HG03066 (cell line): ENCODE measurements at regions not wholly inside any gene's neighbourhood (a gene's known extent, or its start where the extent isn't known, plus 50 kb on each side); places are given as distances from the start of the nearest gene placed in this dataset.

ENCODE experiments used
- ATAC-seq: cut with Tn5 transposase; IDR thresholded peaks from one replicate; pipeline ENCODE4 v1.9.1; 2021; ENCODE audit warnings: low read depth; ENCODE audit not compliant: unreplicated experiment

DNA sequence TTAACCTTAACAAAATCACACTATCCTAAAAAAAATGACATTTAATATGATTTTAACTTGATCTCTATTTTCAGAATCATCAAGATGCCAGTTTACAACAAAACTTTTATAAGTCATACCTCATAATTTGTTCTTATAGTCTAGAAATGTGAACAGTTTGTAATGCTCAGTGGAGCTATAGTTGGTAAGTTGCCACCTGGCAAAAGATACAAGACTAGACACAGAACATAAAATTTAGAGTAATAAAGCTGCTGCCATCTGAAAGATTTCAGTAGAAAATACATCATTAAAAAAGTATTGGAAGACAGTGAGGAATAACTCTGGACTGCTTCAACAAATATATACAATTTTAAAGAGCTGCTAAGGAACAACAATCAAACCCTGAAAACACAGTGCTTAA is 233.8 kb downstream of the GABRG2 start:
- ATAC-seq = no peak

- ATAC-seq = no peak
These were observed 255.9 kb downstream of the GABRG2 start for GRCh38 chr5:162323466-162323865.

DNA sequence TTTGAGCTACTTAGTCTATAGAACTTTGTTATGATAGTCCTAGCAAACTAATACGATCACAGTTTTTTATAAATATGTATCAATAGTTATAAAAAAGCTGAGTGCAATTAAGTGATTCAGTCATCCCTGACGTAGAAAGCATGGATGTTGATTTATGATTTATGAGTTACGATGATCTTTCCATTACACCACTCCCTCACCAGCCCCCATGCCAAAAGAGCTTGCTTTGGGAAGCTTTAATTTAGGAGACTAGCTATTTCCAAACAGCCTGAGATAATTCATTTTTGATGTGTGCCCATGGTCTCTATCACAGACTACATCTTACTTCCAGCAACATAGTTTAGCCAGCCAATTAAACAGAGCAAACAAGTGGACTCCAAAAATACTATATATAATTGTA is 256.8 kb downstream of the GABRG2 start:
- no peak for ATAC-seq

- ATAC-seq = no peak
These were observed 257.7 kb downstream of the GABRG2 start for GRCh38 chr5:162325143-162325727.

GRCh38 chr5:162334944-162335343 is 267.4 kb downstream of the GABRG2 start:
- no peak for ATAC-seq

- no peak for ATAC-seq
These were observed 292.9 kb downstream of the GABRG2 start for GRCh38 chr5:162360373-162360931.

- no peak for ATAC-seq
These were observed 304.7 kb downstream of the GABRG2 start for GRCh38 chr5:162372256-162372655.

GRCh38 chr5:162377895-162378294 is 310.3 kb downstream of the GABRG2 start:
- ATAC-seq = no peak

DNA sequence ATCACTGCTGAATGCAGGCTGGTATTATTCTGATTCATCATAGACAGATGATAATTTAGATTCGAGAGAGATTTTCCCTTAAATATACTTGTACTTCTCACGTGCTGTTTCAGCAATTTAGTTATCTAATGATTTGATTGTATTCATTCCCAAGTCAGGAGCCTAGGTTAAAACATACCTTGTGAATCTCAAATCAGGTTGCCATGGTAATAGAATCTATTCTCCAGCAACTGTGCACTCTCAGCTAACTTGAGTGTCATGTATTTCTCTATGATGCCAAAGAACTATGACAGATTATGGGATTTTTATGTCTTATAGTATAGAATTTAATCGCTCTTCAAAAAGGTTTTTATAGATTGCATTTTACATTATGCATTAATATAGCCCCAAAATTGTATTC is 315.3 kb downstream of the GABRG2 start:
- ATAC-seq = no peak

- no peak for ATAC-seq
These were observed 316.7 kb downstream of the GABRG2 start for GRCh38 chr5:162384225-162384624.

DNA sequence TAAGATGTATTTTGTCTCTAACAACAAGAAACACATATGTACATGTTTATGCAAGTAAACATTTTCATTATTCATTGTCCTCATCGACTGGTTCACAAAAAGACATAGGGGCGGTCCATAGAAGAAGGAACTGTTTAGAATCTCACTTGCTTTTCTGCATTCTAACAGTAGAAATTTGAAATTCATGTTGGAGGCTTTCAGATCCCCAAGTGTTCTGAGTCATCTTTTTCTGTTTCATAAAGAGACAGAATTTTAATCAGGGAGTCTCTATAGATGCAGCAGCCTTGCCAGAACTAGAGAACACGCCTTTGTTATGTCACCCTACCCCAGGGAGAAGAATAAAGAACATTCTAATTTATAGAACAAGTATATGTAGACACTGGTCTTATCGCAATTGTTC is 324.3 kb downstream of the GABRG2 start:
- no peak for ATAC-seq

DNA sequence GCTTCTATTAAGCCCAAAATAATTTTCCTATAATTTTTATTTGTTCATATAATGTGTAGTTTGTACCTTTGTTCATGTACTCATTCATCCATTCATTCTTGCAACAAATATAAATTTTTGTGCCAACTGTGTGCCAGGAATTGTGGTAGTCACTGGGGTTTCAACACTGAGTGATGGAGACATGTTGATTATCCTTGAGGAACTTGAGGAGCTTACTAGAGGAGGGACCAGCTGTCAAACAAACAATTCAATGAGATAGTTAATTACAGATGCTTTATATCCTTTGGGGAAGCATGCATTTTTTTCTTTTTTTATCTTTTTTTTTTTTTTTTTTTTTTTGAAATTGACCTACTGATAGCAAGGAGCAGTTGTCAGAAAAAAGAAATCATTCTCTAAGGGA is 324.8 kb downstream of the GABRG2 start:
- ATAC-seq = no peak

DNA sequence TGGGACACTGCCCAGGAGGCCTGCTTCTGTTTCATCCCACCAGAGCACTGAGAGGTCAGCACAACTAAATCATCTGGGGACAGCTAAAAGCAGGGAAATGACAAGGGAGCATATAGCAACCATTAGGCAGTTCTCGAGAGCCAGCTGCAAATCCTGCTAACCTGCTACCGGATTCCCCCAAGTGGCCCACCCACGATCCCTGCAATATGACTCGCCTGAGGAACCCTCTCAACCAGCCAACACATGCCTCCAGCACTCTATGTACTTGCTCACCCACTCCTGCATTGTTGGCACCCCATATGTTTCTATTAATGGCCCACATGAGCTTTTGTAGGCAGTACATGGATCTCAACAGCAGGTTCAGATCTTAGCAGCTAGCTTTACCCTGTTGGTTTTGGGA is 326.0 kb downstream of the GABRG2 start:
- ATAC-seq = no peak

DNA sequence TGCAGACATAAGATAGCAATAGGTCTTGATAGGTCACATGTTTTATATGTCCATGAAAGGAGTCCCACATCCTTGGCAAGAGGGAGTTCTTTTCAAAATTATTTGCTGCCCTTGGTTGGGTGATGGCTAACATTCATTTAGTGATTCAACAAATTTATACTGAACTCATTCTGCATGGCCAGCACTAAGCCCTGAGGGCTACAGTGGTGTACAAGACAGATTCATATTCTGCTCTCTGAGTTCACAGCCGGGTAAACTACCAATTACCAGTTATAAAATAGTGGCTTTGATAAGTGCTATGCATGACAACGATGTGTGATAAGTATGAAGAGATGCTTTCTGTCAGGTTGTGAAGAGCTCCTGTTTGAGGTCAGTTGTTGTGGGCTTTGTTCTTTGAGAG is 340.0 kb downstream of the GABRG2 start:
- no peak for ATAC-seq

- ATAC-seq = no peak
These were observed 342.8 kb downstream of the GABRG2 start for GRCh38 chr5:162410365-162410764.

DNA sequence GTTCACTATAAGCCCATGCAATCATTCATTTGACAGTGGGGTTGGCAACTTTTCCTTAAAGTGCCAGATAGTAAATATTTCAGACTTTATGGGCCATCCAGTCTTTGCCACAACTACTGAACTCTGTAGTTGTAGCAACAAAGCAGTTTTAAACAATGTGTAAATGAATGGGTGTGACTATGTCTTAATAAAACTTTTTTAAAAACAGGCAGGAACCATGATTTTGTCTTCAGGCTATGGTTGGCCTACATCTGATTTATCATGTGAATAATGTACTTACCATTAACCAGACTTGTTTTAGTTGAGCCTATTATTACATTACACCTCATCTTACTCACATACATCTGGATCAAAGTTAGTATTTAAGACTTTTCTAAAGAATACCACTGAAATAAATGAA is 361.6 kb downstream of the GABRG2 start:
- no peak for ATAC-seq

DNA sequence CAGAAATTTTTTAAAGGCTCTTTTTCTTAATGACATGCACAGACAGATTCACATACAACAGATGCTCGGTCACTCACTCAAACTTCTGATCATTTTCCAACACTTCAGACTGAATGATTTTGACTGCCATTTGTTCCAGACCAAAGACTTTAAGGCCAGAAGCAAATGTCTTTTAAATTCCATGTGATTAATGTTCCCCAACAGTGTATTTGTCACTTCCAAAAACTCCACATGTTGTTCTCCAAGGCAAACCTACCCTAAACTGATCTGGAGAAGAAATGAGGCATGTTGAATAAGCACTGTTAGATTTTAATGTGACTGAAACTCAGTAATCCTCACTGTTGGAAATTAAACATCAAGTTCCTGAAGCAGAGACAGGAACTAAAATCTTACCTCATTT is 366.7 kb downstream of the GABRG2 start:
- no peak for ATAC-seq

DNA sequence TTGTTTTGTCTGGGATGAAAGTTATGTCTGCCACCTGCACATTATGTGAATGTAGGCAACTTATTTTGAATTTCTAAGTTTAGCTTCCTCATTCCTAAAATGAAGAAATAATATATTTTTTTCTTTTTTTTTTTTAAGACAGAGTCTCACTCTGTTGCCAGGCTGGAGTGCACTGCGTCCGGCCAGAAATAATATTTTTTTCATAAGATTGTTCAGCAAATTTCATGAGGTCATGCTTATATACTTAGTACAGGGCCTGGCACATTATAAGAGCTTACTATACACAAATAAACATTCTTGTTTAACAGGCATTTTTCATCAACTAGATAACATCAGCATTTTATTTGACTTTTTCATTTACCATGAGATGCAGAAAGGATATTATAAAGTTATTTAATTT is 368.5 kb downstream of the GABRG2 start:
- no peak for ATAC-seq

- no peak for ATAC-seq
These were observed 376.7 kb downstream of the GABRG2 start for GRCh38 chr5:162444129-162444762.

- ATAC-seq = no peak
These were observed 388.5 kb downstream of the GABRG2 start for GRCh38 chr5:162456086-162456485.

- no peak for ATAC-seq
These were observed 398.4 kb downstream of the GABRG2 start for GRCh38 chr5:162466011-162466410.

DNA sequence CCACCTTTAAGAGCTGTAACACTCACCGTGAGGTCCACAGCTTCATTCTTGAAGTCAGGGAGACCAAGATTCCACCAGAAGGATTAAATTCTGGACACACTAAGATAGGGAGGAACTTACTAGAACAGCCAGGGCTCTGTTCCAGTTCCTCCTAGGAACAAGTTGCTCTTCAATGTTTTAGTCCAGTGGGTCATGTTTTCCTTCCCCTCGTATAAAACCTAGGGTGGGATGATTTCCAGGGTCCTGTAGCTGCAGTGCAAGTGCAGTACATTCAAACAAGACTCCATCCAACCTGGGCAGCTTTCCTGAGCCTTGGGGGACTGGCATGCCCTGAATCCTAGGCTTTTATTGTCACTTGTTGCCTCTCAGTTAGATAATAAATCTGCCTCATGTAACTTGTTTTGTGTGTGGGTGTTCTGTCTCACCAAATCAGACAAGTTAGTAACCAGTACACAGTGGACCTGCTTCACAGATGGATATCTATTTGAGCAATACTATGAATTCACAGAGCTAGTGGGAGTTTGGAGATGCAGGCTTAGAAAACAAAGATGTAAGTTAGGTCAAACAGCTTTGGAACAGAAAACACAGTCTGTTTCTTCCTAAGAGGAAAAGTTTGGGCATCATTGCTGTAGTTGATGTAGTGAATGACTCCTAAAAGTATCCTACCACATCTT is 405.6 kb downstream of the GABRG2 start:
- no peak for ATAC-seq
